Endothelial cell (in vitro differentiated cells): ENCODE measurements at regions not wholly inside any gene's neighbourhood (a gene's known extent, or its start where the extent isn't known, plus 50 kb on each side); places are given as distances from the start of the nearest gene placed in this dataset.

Experiments used
- DNase-seq: peaks from one replicate; pipeline ENCODE4 v3.0.0; 2021; ENCODE audit warnings: low spot score
- H3K27ac Mint-ChIP-seq: one replicate; pipeline ENCODE4 v1.8.0; 2021; ENCODE audit warnings: mixed read lengths, inconsistent platforms; ENCODE audit not compliant: unreplicated experiment
- H3K27me3 Mint-ChIP-seq: one replicate; pipeline ENCODE4 v1.8.0; 2021; ENCODE audit warnings: mild to moderate bottlenecking, moderate library complexity, mixed read lengths, inconsistent platforms; ENCODE audit not compliant: unreplicated experiment
- H3K36me3 Mint-ChIP-seq: one replicate; pipeline ENCODE4 v1.8.0; 2021; ENCODE audit warnings: mild to moderate bottlenecking, low read depth, mixed read lengths, inconsistent platforms; ENCODE audit not compliant: unreplicated experiment
- H3K4me1 Mint-ChIP-seq: one replicate; pipeline ENCODE4 v1.8.0; 2021; ENCODE audit warnings: mild to moderate bottlenecking, mixed read lengths, inconsistent platforms; ENCODE audit not compliant: unreplicated experiment
- H3K4me3 Mint-ChIP-seq: one replicate; pipeline ENCODE4 v1.8.0; 2021; ENCODE audit warnings: mild to moderate bottlenecking, mixed read lengths, inconsistent platforms; ENCODE audit not compliant: unreplicated experiment
- H3K9me3 Mint-ChIP-seq: one replicate; pipeline ENCODE4 v1.8.0; 2021; ENCODE audit warnings: mixed read lengths, inconsistent platforms; ENCODE audit not compliant: unreplicated experiment
- TF ChIP-seq, protein P1 (sequence below): fragments of 200-600 bp; sonication (generic); IDR thresholded peaks from one replicate; pipeline ENCODE4 v1.5.0; 2021; ENCODE audit warnings: antibody characterized with exemption; ENCODE audit not compliant: unreplicated experiment

GRCh38 chr15:87197981-87198380 lies 1058.6 kb downstream of the NTRK3 start:
- Mint-ChIP-seq H3K36me3 (no peaks in the 10 kb centered on the region), H3K27ac (no peak overlapping the region), H3K27me3 (no peaks in the 10 kb centered on the region)

DNA sequence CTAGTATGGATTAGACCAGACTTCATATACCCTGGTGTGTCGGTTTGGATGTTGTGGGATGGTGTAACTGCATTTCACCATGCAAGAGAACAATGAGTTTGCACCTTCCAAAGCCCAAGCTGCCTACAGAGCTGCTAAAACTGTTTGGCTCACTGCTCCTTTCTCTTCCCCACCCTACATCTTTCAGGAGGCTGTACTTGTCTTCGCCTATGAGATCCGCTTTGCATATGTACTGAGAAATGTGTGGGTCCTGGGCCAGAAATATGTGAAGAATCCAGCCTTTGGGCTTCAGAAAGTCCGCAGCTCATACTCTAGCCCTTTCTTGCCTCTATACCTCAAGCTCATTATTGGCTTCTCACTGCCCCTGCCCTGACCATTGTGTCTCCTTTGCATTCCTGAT lies 1060.0 kb downstream of the NTRK3 start:
- H3K9me3 Mint-ChIP-seq = no peaks in the 10 kb centered on the region
- DNase-seq = no peak
- no peak overlapping the region for H3K27ac Mint-ChIP-seq
- peaks cover 21% of the 10 kb centered on the region for H3K4me1 Mint-ChIP-seq
- H3K27me3 Mint-ChIP-seq = no peaks in the 10 kb centered on the region
- H3K4me3 Mint-ChIP-seq = no peak overlapping the region
- TF ChIP-seq, protein P1, sequence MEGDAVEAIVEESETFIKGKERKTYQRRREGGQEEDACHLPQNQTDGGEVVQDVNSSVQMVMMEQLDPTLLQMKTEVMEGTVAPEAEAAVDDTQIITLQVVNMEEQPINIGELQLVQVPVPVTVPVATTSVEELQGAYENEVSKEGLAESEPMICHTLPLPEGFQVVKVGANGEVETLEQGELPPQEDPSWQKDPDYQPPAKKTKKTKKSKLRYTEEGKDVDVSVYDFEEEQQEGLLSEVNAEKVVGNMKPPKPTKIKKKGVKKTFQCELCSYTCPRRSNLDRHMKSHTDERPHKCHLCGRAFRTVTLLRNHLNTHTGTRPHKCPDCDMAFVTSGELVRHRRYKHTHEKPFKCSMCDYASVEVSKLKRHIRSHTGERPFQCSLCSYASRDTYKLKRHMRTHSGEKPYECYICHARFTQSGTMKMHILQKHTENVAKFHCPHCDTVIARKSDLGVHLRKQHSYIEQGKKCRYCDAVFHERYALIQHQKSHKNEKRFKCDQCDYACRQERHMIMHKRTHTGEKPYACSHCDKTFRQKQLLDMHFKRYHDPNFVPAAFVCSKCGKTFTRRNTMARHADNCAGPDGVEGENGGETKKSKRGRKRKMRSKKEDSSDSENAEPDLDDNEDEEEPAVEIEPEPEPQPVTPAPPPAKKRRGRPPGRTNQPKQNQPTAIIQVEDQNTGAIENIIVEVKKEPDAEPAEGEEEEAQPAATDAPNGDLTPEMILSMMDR = no peak
- H3K36me3 Mint-ChIP-seq = no peaks in the 10 kb centered on the region

More at GRCh38 chr15:87197981-87198380, 1058.6 kb downstream of the NTRK3 start:
- Mint-ChIP-seq H3K9me3 (no peaks in the 10 kb centered on the region), H3K4me1 (peaks cover 21% of the 10 kb centered on the region), H3K4me3 (no peak overlapping the region)
- TF ChIP-seq, protein P1 = no peak
- DNase-seq = no peak

DNA sequence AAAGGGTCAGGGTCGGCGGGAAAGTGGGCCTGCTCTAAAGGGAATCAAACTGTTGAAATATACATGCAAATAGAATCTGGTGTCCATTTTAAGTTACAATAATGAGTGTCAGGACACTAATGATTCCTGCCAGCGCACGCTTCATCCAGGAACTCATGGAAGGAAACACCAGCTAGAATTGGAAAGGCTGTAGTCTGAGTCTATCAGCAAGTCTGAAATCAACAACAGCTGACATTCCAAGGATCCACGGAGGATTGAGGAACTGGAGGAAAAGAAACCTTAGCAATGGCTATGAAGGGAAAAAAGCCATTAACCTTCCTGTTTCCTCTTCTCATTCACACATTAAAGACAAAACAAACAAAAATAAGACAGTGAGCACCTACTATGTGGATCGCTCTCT lies 1063.1 kb downstream of the NTRK3 start:
- Mint-ChIP-seq H3K9me3 (no peaks in the 10 kb centered on the region), H3K27me3 (no peaks in the 10 kb centered on the region), H3K36me3 (no peaks in the 10 kb centered on the region), H3K27ac (no peak overlapping the region), H3K4me3 (no peak overlapping the region), H3K4me1 (peaks cover 21% of the 10 kb centered on the region)
- TF ChIP-seq, protein P1 = no peak
- DNase-seq = no peak

DNA sequence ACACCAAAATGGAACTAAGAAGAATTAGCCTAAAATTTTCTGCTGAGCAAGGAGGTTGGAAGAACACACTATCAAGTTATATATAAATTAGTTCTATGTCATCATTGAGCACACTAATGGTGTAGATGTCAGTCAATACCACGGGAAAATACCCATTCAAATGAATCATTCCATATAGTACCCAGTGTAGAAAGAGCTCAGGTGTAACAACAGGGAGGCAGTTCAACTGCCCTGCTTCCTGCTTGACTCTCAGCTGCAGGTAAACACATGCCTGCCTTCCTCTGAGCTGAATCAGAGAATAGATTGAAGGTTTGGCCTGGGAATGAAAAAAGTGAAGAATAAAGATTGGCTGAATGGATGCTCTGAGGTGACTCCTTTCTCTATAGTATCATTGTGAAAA lies 1088.0 kb downstream of the AGBL1 start:
- no peaks in the 10 kb centered on the region for H3K9me3 Mint-ChIP-seq
- DNase-seq = no peak
- no peak overlapping the region for H3K27ac Mint-ChIP-seq
- H3K4me3 Mint-ChIP-seq = no peak overlapping the region
- H3K27me3 Mint-ChIP-seq = no peaks in the 10 kb centered on the region
- TF ChIP-seq, protein P1 = no peak
- no peaks in the 10 kb centered on the region for H3K4me1 Mint-ChIP-seq
- no peaks in the 10 kb centered on the region for H3K36me3 Mint-ChIP-seq

DNA sequence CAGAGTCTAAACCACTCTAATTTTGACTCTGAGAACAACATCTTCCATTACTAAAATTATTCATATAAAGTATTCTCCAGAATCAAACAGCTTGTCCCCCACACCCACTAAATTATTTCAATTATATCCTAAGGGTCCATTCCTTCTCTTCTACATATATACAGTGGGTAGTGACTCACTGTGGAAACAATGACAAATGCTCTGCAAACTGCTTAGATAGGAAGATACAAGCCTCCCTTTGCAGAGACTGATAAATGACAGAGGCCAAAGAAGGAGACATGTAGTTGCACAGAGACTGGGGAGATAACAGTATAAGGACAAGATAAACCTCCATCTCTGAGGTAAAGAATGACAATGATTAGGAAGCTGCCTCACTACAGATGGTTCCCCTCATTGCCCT lies 1087.4 kb downstream of the AGBL1 start:
- Mint-ChIP-seq H3K4me3 (no peak overlapping the region), H3K4me1 (no peaks in the 10 kb centered on the region), H3K9me3 (no peaks in the 10 kb centered on the region), H3K36me3 (no peaks in the 10 kb centered on the region), H3K27me3 (no peaks in the 10 kb centered on the region), H3K27ac (no peak overlapping the region)
- TF ChIP-seq, protein P1 = no peak
- no peak for DNase-seq
